Activated CD4-positive, alpha-beta T cell treated with anti-CD3 and anti-CD28 coated beads for 36 hours (primary cell): ENCODE measurements at regions not wholly inside any gene's neighbourhood (a gene's known extent, or its start where the extent isn't known, plus 50 kb on each side); places are given as distances from the start of the nearest gene placed in this dataset.

ENCODE experiments used
- ATAC-seq: fragments of 200-7000 bp; cut with Tn5 transposase; one replicate; pipeline ENCODE4 v1.10.0; 2021; ENCODE audit warnings: mild to moderate bottlenecking, moderate library complexity
- CTCF ChIA-PET: fragments of 350-600 bp; sonication (Branson Sonifier 250); formaldehyde crosslinking; loops from one replicate; lab custom pipeline; 2021; ENCODE audit warnings: antibody characterized with exemption; lab: Charles Lee
- POLR2A ChIA-PET: fragments of 350-600 bp; sonication (Branson Sonifier 250); formaldehyde crosslinking; loops from one replicate; lab custom pipeline; 2021; ENCODE audit warnings: antibody characterized with exemption, inconsistent platforms; lab: Charles Lee
- DNase-seq: peaks from one replicate; pipeline ENCODE4 v3.0.0-alpha.2; 2020
- H3K27ac Mint-ChIP-seq: one replicate; pipeline ENCODE4 v1.8.0; 2021; ENCODE audit warnings: mixed read lengths
- H3K27me3 Mint-ChIP-seq: one replicate; pipeline ENCODE4 v1.8.0; 2021; ENCODE audit warnings: mixed read lengths
- H3K36me3 Mint-ChIP-seq: one replicate; pipeline ENCODE4 v1.8.0; 2021; ENCODE audit warnings: low read depth, mixed read lengths
- H3K4me1 Mint-ChIP-seq: one replicate; pipeline ENCODE4 v1.8.0; 2021; ENCODE audit warnings: mixed read lengths
- H3K4me3 Mint-ChIP-seq: one replicate; pipeline ENCODE4 v1.8.0; 2021; ENCODE audit warnings: mild to moderate bottlenecking, moderate library complexity, mixed read lengths
- H3K9me3 Mint-ChIP-seq: one replicate; pipeline ENCODE4 v1.8.0; 2021; ENCODE audit warnings: low read depth, mixed read lengths
- intact Hi-C, 2 experiments: fragments of 100-400 bp; cut with DNase I in 1 of 2; cut with micrococcal nuclease in 1 of 2; formaldehyde crosslinking; loops; one replicate each; pipeline versions ENCODE4 v1.14.2 to v1.15.1; 2022 to 2024; cut with DNase I, micrococcal nuclease

DNA sequence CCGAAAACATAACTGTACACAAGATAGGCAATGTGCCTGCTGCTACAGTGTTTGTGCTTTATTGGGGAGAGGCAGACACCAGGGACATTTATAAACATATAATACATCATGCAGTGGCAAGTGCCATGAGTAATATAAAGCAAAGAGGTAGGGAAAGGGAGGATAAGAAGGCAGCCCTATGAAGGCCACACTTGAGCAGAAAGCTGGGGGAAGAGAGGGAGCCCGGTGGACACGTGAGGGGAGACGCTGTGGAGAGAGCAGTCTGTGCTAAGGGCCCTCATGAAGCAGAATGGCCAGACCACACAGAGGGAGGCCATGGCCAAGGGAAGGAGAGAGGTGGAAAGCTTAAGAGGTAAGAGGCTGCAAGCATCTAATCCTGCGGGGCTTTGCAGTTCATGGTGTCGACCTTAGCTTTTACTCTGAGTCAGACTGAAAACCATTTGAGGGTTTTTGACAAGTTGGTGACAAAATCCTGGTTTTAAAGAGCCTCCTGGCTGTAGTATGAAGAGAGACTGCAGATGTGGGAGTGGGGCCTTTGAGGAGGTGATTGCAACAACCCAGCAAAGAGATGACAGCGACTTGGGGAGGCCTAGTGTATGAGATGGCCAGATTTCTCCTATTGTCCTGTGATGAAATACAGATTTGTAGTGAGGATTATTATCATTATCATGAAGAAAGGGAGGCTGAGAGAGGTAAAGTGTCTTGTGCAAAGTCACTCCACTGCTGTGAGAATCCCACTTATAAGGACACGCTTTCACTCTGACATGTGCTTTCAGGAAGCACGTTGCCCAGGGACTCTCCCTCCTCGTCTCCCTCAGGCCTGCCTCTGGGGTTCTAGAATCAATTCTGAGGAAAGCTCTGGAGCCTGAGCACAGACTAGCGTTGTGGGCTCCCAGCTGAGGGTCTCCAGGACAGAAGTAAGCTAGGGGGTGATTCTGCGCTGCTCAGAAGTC is 192.9 kb downstream of the RHOU start:
- Mint-ChIP-seq H3K36me3 (no peaks in the 10 kb centered on the region), H3K4me1 (peaks cover 11% of the 10 kb centered on the region), H3K27ac (peak overlapping the region; percentile 17), H3K9me3 (peaks cover 8% of the 10 kb centered on the region), H3K27me3 (peaks cover 2% of the 10 kb centered on the region), H3K4me3 (no peak overlapping the region)
- DNase-seq (peak; percentile 57), ATAC-seq (peak; percentile 92)
- intact Hi-C loops: loop anchor here (1.0 to 10.0 kb wide), 2 partner anchors 193 kb away; partner anchors contain the start of gene RHOU (in 2 of the 2)
- CTCF ChIA-PET: no interaction called here
- POLR2A ChIA-PET: interaction anchor here (0.7 to 1.2 kb wide), 2 partner anchors 14 to 133 kb away, joined by 3 read pairs; no protein-coding TSS in a partner anchor

DNA sequence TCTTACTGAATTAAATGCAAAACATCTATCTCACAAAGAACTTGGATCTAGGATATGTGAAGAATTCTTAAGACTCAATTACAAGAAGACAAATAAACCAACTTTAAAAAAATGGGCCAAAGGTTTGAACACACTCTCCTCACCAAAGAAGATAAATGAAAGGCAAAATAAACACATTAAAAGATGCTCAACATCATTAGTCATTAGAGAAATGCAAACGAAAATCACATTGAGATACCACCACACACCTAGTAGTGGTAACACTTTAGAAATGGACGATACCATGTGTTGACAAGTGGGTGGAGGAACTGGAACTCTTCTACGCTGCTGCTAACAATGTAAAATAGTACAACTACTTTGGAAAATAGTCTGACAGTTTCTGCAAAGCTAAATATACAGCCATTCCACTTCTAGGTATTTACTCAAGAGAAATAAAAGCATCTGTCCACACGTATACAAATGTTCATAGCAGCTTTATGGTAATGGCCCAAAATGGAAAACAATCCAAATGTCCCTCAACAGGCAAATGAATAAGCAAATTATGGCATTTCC is 194.3 kb downstream of the RHOU start:
- ChIA-PET CTCF (no interaction called here), POLR2A (interaction anchor here (0.7 kb wide), 1 partner anchor 12 kb away, joined by 3 read pairs; no protein-coding TSS in a partner anchor)
- peaks cover 11% of the 10 kb centered on the region for H3K4me1 Mint-ChIP-seq
- intact Hi-C loops: loop anchor here in 1 of 2 experiments (10.0 kb wide), 1 partner anchor 195 kb away; the partner anchor contains the start of gene RHOU
- peaks cover 8% of the 10 kb centered on the region for H3K9me3 Mint-ChIP-seq
- H3K4me3 Mint-ChIP-seq: no peak overlapping the region
- H3K27me3 Mint-ChIP-seq: peaks cover 2% of the 10 kb centered on the region
- DNase-seq (no peak), ATAC-seq (no peak)
- H3K36me3 Mint-ChIP-seq: no peaks in the 10 kb centered on the region
- H3K27ac Mint-ChIP-seq: no peak overlapping the region

DNA sequence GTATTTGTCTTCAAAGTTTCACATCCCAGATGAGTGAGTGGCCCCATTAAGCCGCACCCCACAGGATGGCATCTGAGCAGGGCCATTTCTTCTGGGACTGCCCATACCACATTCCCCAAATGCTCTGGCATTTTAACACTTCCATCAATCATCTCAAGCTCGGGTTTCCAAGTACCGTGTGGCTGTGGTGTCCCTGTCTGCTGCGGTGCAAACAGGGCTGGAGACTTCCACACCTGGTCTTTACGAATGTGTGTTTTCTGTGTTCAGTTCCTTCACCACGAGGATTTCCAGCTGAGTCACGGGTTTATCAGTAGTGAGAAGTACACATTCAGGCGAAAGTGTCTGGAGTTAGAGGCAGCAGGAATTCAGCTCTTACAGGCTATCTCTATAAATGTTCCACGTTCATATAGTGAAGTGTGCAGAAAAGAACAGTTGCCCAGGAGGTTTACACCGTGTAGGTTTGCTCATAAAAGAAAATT is 195.2 kb downstream of the RHOU start:
- intact Hi-C loops: no loop called here
- no peak for ATAC-seq
- CTCF ChIA-PET: no interaction called here
- no peak for DNase-seq
- Mint-ChIP-seq H3K27me3 (peaks cover 2% of the 10 kb centered on the region), H3K4me3 (no peak overlapping the region), H3K27ac (no peak overlapping the region), H3K4me1 (peaks cover 11% of the 10 kb centered on the region), H3K9me3 (peaks cover 7% of the 10 kb centered on the region), H3K36me3 (no peaks in the 10 kb centered on the region)
- POLR2A ChIA-PET: no interaction called here

DNA sequence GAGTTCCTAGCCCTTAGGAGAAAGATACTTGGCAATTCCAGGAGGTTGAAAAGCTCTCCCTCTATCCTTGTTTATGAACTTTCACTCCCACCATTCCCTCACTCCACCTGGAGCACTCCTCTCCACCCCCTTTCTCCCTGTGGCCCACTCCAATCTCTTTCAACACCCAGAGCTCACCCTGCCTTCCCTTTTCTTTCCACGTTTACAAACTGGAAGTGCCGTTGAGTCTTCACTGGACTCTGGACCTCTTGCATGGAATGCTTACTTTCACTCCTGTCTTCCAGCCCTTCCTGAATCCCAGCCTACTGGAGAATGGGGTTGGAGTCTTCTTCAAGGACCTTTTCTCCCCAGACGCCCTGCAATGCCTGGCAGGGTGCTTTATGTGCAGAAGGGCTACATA is 198.5 kb downstream of the RHOU start:
- Mint-ChIP-seq H3K4me3 (no peak overlapping the region), H3K27ac (no peak overlapping the region), H3K4me1 (peaks cover 28% of the 10 kb centered on the region), H3K9me3 (peaks cover 3% of the 10 kb centered on the region), H3K27me3 (no peaks in the 10 kb centered on the region), H3K36me3 (no peaks in the 10 kb centered on the region)
- intact Hi-C loops: no loop called here
- POLR2A ChIA-PET: no interaction called here
- DNase-seq: no peak
- CTCF ChIA-PET: no interaction called here
- no peak for ATAC-seq

DNA sequence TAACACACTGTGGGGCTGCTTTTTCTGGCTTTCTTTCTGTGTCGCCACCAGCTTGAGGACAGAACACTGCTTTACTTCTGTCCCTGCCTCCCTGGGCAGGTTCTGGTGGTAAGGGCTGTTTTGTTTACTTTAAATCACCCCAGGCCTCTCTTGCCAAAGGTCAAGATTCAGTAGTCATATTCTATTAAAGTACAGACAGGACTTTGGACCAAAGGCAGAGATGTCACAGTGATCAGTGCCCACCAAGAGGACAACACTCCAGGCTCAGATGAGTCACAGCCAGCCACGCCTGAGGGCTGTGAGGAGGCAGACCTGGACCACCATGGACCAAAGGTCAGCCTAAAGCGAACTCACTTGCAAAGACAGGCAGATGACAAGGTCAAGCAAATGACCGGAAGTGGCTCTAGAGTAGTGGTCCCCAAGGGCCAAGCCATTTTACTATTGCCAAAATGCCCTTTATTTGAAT is 200.0 kb downstream of the RHOU start:
- DNase-seq: no peak
- H3K4me1 Mint-ChIP-seq: peaks cover 33% of the 10 kb centered on the region
- no peak overlapping the region for H3K27ac Mint-ChIP-seq
- ATAC-seq: no peak
- ChIA-PET POLR2A (no interaction called here), CTCF (no interaction called here)
- H3K9me3 Mint-ChIP-seq: no peaks in the 10 kb centered on the region
- no peak overlapping the region for H3K4me3 Mint-ChIP-seq
- no peaks in the 10 kb centered on the region for H3K27me3 Mint-ChIP-seq
- H3K36me3 Mint-ChIP-seq: no peaks in the 10 kb centered on the region
- intact Hi-C loops: no loop called here

DNA sequence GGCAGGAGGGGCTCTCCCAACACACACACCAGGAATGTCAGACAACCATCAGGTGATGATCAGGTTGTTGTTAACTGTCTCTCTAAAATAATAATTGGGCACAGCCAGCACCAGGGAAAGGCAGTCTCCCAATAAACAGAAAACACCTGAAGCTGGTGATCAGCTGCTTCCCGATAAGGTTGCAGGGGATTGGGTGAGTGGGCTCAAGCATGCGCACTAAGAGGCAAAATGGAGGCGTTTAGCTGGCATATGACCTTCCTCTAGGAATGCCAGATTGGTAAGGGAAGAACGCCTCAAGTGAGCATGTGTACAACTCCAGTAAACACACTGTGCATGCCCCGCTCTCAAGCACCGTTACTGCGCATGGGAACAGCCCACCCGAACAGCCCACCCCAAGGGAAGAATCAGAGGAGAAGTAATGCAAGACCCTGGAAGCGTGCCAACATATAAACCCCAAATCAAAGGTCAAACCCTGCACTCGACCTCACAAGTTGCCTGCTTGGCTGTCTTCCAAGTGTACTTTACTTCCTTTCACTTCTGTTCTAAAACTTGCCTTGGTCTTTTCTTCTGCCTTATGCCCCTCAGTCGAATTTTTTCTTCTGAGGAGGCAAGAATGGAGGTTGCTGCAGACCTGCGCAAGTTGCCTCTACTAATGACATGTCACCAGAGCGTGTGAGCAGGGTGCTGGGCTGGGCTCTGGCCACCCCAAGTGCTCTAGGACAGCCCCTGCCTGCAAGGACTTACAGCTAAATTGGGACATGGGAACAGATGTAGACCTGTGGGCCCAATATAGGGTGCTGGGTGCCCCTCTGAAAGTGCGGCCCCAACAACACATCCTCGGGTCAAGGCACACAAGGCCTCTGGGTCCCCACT is 200.8 kb downstream of the RHOU start:
- H3K4me3 Mint-ChIP-seq: no peak overlapping the region
- DNase-seq (no peak), ATAC-seq (no peak)
- ChIA-PET POLR2A (no interaction called here), CTCF (no interaction called here)
- no peaks in the 10 kb centered on the region for H3K27me3 Mint-ChIP-seq
- H3K4me1 Mint-ChIP-seq: peaks cover 33% of the 10 kb centered on the region
- no peak overlapping the region for H3K27ac Mint-ChIP-seq
- H3K36me3 Mint-ChIP-seq: no peaks in the 10 kb centered on the region
- H3K9me3 Mint-ChIP-seq: no peaks in the 10 kb centered on the region
- intact Hi-C loops: no loop called here

DNA sequence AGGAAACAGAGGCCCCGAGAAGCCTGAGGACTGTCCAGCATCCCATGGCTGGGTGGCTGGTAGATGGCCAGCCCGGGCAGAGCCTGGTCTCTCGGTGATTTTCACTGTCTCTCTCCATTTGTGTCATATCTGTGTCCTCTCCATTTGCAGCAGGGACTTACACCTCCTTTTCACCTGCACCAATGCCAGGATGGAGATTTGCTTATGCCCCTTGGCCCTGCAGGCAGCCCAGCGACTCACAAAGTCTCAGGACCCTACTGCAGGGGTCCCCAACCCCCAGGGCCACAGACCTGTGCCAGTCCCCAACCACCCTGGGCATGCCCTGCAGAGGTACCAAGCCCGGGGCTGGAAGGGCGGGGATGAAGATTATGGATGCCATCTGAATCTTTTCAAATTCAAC is 201.6 kb downstream of the RHOU start:
- no peaks in the 10 kb centered on the region for H3K36me3 Mint-ChIP-seq
- no peak overlapping the region for H3K27ac Mint-ChIP-seq
- ATAC-seq (no peak), DNase-seq (no peak)
- intact Hi-C loops: no loop called here
- ChIA-PET CTCF (interaction anchor here (0.7 kb wide), 1 partner anchor 144 kb away, joined by 3 read pairs; no protein-coding TSS in a partner anchor), POLR2A (no interaction called here)
- no peaks in the 10 kb centered on the region for H3K27me3 Mint-ChIP-seq
- no peak overlapping the region for H3K4me3 Mint-ChIP-seq
- H3K4me1 Mint-ChIP-seq: peaks cover 33% of the 10 kb centered on the region
- H3K9me3 Mint-ChIP-seq: no peaks in the 10 kb centered on the region

DNA sequence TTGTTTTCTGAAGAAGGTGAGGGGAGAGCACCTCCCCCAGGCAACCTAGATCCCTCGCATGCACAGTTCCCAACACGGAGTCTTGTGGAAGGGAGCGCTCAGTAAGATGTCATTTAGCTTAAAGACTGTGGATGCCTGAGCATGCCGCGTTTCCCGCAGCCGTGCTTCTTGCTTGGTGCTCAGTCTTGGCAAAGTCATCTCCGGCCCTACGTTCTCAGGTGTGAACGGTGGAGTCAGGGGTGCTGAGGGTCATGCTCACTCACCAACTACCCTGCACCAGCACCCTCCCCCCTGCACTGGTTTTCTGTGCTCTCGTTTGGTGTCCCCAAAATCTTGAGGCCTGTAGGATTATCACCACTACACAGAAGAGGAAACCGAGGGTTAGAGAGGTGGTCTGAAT is 202.1 kb downstream of the RHOU start:
- intact Hi-C loops: no loop called here
- H3K36me3 Mint-ChIP-seq: no peaks in the 10 kb centered on the region

DNA sequence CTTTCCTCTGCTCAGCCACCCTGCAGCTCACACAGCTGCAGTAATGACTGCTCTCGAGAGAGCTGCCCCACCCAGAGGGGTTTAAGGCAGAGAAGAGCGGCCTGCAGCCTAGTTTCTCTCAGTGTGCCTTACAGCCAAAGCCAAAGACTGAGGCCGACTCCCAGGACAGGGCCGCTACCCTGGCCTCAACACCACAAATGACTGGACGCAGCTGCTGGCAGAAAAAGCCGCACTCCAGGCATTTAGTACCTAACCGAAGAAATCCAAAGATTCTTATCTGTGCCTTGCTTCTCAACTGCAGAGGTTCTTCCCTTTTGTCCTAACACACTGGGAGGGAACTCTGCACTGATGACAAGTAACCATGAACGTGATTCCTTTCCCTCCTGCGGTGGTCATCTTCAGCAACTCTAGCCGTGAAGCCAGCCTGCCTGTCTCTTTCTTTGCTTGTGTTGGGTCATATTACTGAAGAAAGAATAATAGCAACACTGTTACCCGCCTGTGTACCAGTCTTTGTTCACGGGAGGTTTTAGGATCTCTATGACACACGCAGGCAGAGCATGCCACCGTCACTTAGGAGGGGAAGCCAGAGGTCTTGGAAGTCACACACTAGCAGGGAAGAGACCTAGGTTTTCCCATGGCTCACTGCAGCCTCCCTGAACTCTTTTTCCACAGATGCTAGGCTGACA is 202.7 kb downstream of the RHOU start:
- peak overlapping the region; percentile 15 for H3K27ac Mint-ChIP-seq
- no peaks in the 10 kb centered on the region for H3K36me3 Mint-ChIP-seq
- ATAC-seq (no peak), DNase-seq (peak; percentile 23)
- no peaks in the 10 kb centered on the region for H3K9me3 Mint-ChIP-seq
- ChIA-PET POLR2A (interaction anchor here (0.5 kb wide), 1 partner anchor 60 kb away, joined by 6 read pairs; no protein-coding TSS in a partner anchor), CTCF (no interaction called here)
- no peaks in the 10 kb centered on the region for H3K27me3 Mint-ChIP-seq
- H3K4me3 Mint-ChIP-seq: peak overlapping the region; percentile 2
- H3K4me1 Mint-ChIP-seq: peaks cover 33% of the 10 kb centered on the region
- intact Hi-C loops: no loop called here

More for the DNA sequence above, 202.1 kb downstream of the RHOU start:
- ATAC-seq (no peak), DNase-seq (no peak)
- no peak overlapping the region for H3K27ac Mint-ChIP-seq
- ChIA-PET POLR2A (no interaction called here), CTCF (interaction anchor here (0.7 kb wide), 1 partner anchor 143 kb away, joined by 3 read pairs; no protein-coding TSS in a partner anchor)
- no peaks in the 10 kb centered on the region for H3K9me3 Mint-ChIP-seq
- H3K4me3 Mint-ChIP-seq: no peak overlapping the region
- peaks cover 33% of the 10 kb centered on the region for H3K4me1 Mint-ChIP-seq
- no peaks in the 10 kb centered on the region for H3K27me3 Mint-ChIP-seq

DNA sequence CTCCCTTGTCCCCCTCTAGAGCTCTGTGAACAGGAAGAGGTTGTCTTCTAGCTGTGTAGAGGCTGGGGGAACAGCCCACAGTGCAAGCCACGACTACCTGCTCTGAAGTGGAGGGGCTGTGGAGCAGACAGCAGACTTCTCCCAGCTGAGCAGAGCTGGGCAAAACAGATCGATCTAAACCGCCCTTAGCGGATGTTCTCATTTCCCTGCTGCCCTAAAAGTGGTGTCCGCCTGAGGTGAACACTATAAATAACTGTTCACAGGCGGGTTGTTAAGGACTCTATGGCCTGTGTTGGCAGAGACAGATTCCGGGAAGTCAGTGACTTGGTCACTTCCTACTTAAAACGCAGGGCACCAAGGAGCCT is 203.2 kb downstream of the RHOU start:
- no peaks in the 10 kb centered on the region for H3K27me3 Mint-ChIP-seq
- DNase-seq (no peak), ATAC-seq (peak; percentile 47)
- peak overlapping the region; percentile 70 for H3K27ac Mint-ChIP-seq
- no peak overlapping the region for H3K4me3 Mint-ChIP-seq
- ChIA-PET CTCF (no interaction called here), POLR2A (interaction anchor here (0.5 kb wide), 1 partner anchor 61 kb away, joined by 6 read pairs; no protein-coding TSS in a partner anchor)
- peaks cover 33% of the 10 kb centered on the region for H3K4me1 Mint-ChIP-seq
- no peaks in the 10 kb centered on the region for H3K9me3 Mint-ChIP-seq
- intact Hi-C loops: no loop called here
- no peaks in the 10 kb centered on the region for H3K36me3 Mint-ChIP-seq
